Liver (tissue), 8 donors: ENCODE measurements at regions not wholly inside any gene's neighbourhood (a gene's known extent, or its start where the extent isn't known, plus 50 kb on each side); places are given as distances from the start of the nearest gene placed in this dataset.

ENCODE experiments used
- DNase-seq: peaks from one replicate; pipeline ENCODE4 v3.0.0-alpha.2; 2017; ENCODE audit warnings: low spot score
- H3K27ac ChIP-seq, 2 donors: one replicate each; pipeline ENCODE4 v1.7.0; 2013; ENCODE audit warnings: inconsistent platforms in 2 of 2, low read length in 2 of 2, control low read depth in 1 of 2, low read depth in 1 of 2, mild to moderate bottlenecking in 1 of 2
- H3K27me3 ChIP-seq, 4 donors: one replicate each; pipeline versions ENCODE4 v1.6.1 to v1.7.0; 2013; ENCODE audit warnings: low read length in 3 of 4, inconsistent platforms in 1 of 4, mild to moderate bottlenecking in 1 of 4, moderate library complexity in 1 of 4; ENCODE audit not compliant: control insufficient read depth in 4 of 4, insufficient read depth in 4 of 4
- H3K36me3 ChIP-seq, 4 donors: one replicate each; pipeline versions ENCODE4 v1.6.1 to v1.7.0; 2013; ENCODE audit warnings: low read length in 3 of 4, mild to moderate bottlenecking in 3 of 4, low read depth in 1 of 4, moderate library complexity in 1 of 4; ENCODE audit not compliant: control insufficient read depth in 4 of 4, insufficient read depth in 3 of 4
- H3K4me1 ChIP-seq, 4 donors: one replicate each; pipeline versions ENCODE4 v1.6.1 to v1.7.0; 2013; ENCODE audit warnings: low read length in 3 of 4, mild to moderate bottlenecking in 3 of 4, moderate library complexity in 1 of 4; ENCODE audit not compliant: control insufficient read depth in 4 of 4, insufficient read depth in 4 of 4
- H3K4me3 ChIP-seq, 3 donors: one replicate each; pipeline versions ENCODE4 v1.6.1 to v1.7.0; 2013; ENCODE audit warnings: low read length in 3 of 3, control low read depth in 1 of 3, low read depth in 1 of 3, mild to moderate bottlenecking in 1 of 3
- H3K9ac ChIP-seq, 2 donors: one replicate each; pipeline ENCODE4 v1.7.0; 2013; ENCODE audit warnings: low read length in 2 of 2, mild to moderate bottlenecking in 2 of 2, moderate library complexity in 2 of 2, control low read depth in 1 of 2, low read depth in 1 of 2
- H3K9me3 ChIP-seq, 4 donors: one replicate each; pipeline versions ENCODE4 v1.6.1 to v1.7.0; 2013; ENCODE audit warnings: low read length in 3 of 4; ENCODE audit not compliant: control insufficient read depth in 4 of 4
- ATF3 ChIP-seq: IDR thresholded peaks from 2 replicates; pipeline ENCODE4 v1.6.1; 2016; ENCODE audit warnings: antibody characterized with exemption
- CTCF ChIP-seq: fragments of 150-350 bp; IDR thresholded peaks from 2 replicates; pipeline ENCODE4 v1.5.1; 2017; ENCODE audit warnings: improper control_type of control experiment, low read depth, low read length; ENCODE audit not compliant: missing input control
- EGR1 ChIP-seq, 2 donors: IDR thresholded peaks; 2 replicates each; pipeline ENCODE4 v1.6.1; 2016 to 2018; ENCODE audit warnings: antibody characterized with exemption in 2 of 2, low read depth in 2 of 2
- FOXA1 ChIP-seq: IDR thresholded peaks from 2 replicates; pipeline ENCODE4 v1.6.1; 2016; ENCODE audit warnings: antibody characterized with exemption
- FOXA2 ChIP-seq: IDR thresholded peaks from 2 replicates; pipeline ENCODE4 v1.6.1; 2016; ENCODE audit warnings: antibody characterized with exemption
- GABPA ChIP-seq, 2 donors: IDR thresholded peaks in 1 of 2; conservative IDR thresholded peaks in 1 of 2; 2 replicates each; pipeline ENCODE4 v1.6.1; 2016; ENCODE audit warnings: antibody characterized with exemption in 2 of 2, mild to moderate bottlenecking in 1 of 2, moderate library complexity in 1 of 2
- HNF4A ChIP-seq, 2 donors: conservative IDR thresholded peaks; 2 replicates each; pipeline ENCODE4 v1.6.1; 2016; ENCODE audit warnings: antibody characterized with exemption in 2 of 2, mild to moderate bottlenecking in 2 of 2
- HNF4G ChIP-seq: IDR thresholded peaks from 2 replicates; pipeline ENCODE4 v1.6.1; 2016; ENCODE audit warnings: antibody characterized with exemption
- JUND ChIP-seq, 2 donors: IDR thresholded peaks; 2 replicates each; pipeline ENCODE4 v1.6.1; 2016; ENCODE audit warnings: antibody characterized with exemption in 2 of 2
- NR2F2 ChIP-seq: IDR thresholded peaks from 2 replicates; pipeline ENCODE4 v1.6.1; 2016; ENCODE audit warnings: antibody characterized with exemption
- RAD21 ChIP-seq, 2 donors: IDR thresholded peaks; 2 replicates each; pipeline ENCODE4 v1.6.1; 2016; ENCODE audit warnings: antibody characterized with exemption in 2 of 2, mild to moderate bottlenecking in 2 of 2
- RXRA ChIP-seq, 2 donors: IDR thresholded peaks; 2 replicates each; pipeline ENCODE4 v1.6.1; 2017 to 2018; ENCODE audit warnings: antibody characterized with exemption in 2 of 2, mild to moderate bottlenecking in 1 of 2
- SP1 ChIP-seq: IDR thresholded peaks from 2 replicates; pipeline ENCODE4 v1.6.1; 2018; ENCODE audit warnings: antibody characterized with exemption, mild to moderate bottlenecking
- TAF1 ChIP-seq: conservative IDR thresholded peaks from 2 replicates; pipeline ENCODE4 v1.6.1; 2016; ENCODE audit warnings: antibody characterized with exemption, mild to moderate bottlenecking
- YY1 ChIP-seq: IDR thresholded peaks from 2 replicates; pipeline ENCODE4 v1.6.1; 2016; ENCODE audit warnings: antibody characterized with exemption, mild to moderate bottlenecking
- ZBTB33 ChIP-seq: IDR thresholded peaks from 2 replicates; pipeline ENCODE4 v1.6.1; 2016; ENCODE audit warnings: antibody characterized with exemption
- WGBS: extraction: QIAGEN DNeasy Blood & Tissue Kit; methylation state at CpG from one replicate; pipeline ENCODE4 v1.1.7; 2013; 5-methylcytosine and 5-hydroxymethylcytosine counted together
- TF ChIP-seq, protein P1 (sequence below): IDR thresholded peaks from 2 replicates; pipeline ENCODE4 v1.6.1; 2016; ENCODE audit warnings: antibody characterized with exemption
- TF ChIP-seq, protein P2 (sequence below): IDR thresholded peaks from 2 replicates; pipeline ENCODE4 v1.6.1; 2016; ENCODE audit warnings: antibody characterized with exemption, mild to moderate bottlenecking
- donor health status: healthy.
- donor health status: healthy.
- donor health status: healthy.
- donor health status: healthy.
- donor health status: healthy.

GRCh38 chr1:218965821-218966220 lies 207.9 kb upstream of the LYPLAL1 start:
- no peak overlapping the region for H3K9ac ChIP-seq
- 83% methylated on average over 1 of the region's 1 CpG for WGBS
- DNase-seq = no peak
- H3K4me3 ChIP-seq = no peak overlapping the region
- no peak for TF ChIP-seq HNF4G
- no peak for TF ChIP-seq YY1
- TF ChIP-seq, protein P1, sequence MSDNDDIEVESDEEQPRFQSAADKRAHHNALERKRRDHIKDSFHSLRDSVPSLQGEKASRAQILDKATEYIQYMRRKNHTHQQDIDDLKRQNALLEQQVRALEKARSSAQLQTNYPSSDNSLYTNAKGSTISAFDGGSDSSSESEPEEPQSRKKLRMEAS = no peak
- no peak for TF ChIP-seq RAD21 (IDR thresholded peaks at IDR 0.05)
- no peak for TF ChIP-seq ATF3
- no peak for TF ChIP-seq FOXA2
- TF ChIP-seq RXRA (IDR thresholded peaks at IDR 0.05) = no peak
- TF ChIP-seq ZBTB33 = no peak
- no peak for TF ChIP-seq JUND (IDR thresholded peaks at IDR 0.05)
- TF ChIP-seq GABPA (IDR thresholded peaks at IDR 0.05 in 1 of 2, conservative IDR thresholded peaks at IDR 0.05 in 1 of 2) = no peak
- TF ChIP-seq SP1 = no peak
- TF ChIP-seq NR2F2 = no peak
- TF ChIP-seq HNF4A (conservative IDR thresholded peaks at IDR 0.05) = no peak
- no peak for TF ChIP-seq TAF1
- TF ChIP-seq, protein P2, sequence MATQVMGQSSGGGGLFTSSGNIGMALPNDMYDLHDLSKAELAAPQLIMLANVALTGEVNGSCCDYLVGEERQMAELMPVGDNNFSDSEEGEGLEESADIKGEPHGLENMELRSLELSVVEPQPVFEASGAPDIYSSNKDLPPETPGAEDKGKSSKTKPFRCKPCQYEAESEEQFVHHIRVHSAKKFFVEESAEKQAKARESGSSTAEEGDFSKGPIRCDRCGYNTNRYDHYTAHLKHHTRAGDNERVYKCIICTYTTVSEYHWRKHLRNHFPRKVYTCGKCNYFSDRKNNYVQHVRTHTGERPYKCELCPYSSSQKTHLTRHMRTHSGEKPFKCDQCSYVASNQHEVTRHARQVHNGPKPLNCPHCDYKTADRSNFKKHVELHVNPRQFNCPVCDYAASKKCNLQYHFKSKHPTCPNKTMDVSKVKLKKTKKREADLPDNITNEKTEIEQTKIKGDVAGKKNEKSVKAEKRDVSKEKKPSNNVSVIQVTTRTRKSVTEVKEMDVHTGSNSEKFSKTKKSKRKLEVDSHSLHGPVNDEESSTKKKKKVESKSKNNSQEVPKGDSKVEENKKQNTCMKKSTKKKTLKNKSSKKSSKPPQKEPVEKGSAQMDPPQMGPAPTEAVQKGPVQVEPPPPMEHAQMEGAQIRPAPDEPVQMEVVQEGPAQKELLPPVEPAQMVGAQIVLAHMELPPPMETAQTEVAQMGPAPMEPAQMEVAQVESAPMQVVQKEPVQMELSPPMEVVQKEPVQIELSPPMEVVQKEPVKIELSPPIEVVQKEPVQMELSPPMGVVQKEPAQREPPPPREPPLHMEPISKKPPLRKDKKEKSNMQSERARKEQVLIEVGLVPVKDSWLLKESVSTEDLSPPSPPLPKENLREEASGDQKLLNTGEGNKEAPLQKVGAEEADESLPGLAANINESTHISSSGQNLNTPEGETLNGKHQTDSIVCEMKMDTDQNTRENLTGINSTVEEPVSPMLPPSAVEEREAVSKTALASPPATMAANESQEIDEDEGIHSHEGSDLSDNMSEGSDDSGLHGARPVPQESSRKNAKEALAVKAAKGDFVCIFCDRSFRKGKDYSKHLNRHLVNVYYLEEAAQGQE = no peak
- TF ChIP-seq CTCF = no peak
- no peak for TF ChIP-seq FOXA1
- TF ChIP-seq EGR1 (IDR thresholded peaks at IDR 0.05; ENCODE audit: low read depth in 2 of 2) = no peak
- H3K9me3 ChIP-seq = no peaks in the 10 kb centered on the region
- no peak overlapping the region for H3K27ac ChIP-seq
- H3K36me3 ChIP-seq = no peaks in the 10 kb centered on the region
- peaks cover 0 to 3% (median 0%) of the 10 kb centered on the region in 4 donors for H3K27me3 ChIP-seq
- no peaks in the 10 kb centered on the region for H3K4me1 ChIP-seq

GRCh38 chr1:218967254-218967653 lies 206.4 kb upstream of the LYPLAL1 start:
- no peaks in the 10 kb centered on the region for H3K9me3 ChIP-seq
- H3K27ac ChIP-seq = no peak overlapping the region
- TF ChIP-seq FOXA1 (no peak), HNF4A (conservative IDR thresholded peaks at IDR 0.05) (no peak), SP1 (no peak), RAD21 (IDR thresholded peaks at IDR 0.05) (no peak), FOXA2 (no peak), TAF1 (no peak), HNF4G (no peak), GABPA (IDR thresholded peaks at IDR 0.05 in 1 of 2, conservative IDR thresholded peaks at IDR 0.05 in 1 of 2) (no peak), RXRA (IDR thresholded peaks at IDR 0.05) (no peak), EGR1 (IDR thresholded peaks at IDR 0.05; ENCODE audit: low read depth in 2 of 2) (no peak), JUND (IDR thresholded peaks at IDR 0.05) (no peak), YY1 (no peak)
- TF ChIP-seq, protein P2 = no peak
- TF ChIP-seq, protein P1 = no peak
- no peaks in the 10 kb centered on the region for H3K36me3 ChIP-seq
- H3K4me1 ChIP-seq = no peaks in the 10 kb centered on the region
- 93% methylated on average over 2 of the region's 2 CpGs for WGBS
- DNase-seq = no peak
- H3K27me3 ChIP-seq = peaks cover 0 to 3% (median 0%) of the 10 kb centered on the region in 4 donors
- H3K4me3 ChIP-seq = no peak overlapping the region
- no peak overlapping the region for H3K9ac ChIP-seq
